CD4-positive, alpha-beta T cell treated with Interleukin-6 at 100 ng/mL for 8 hours (primary cell): ENCODE measurements at regions not wholly inside any gene's neighbourhood (a gene's known extent, or its start where the extent isn't known, plus 50 kb on each side); places are given as distances from the start of the nearest gene placed in this dataset.

Experiments
- DNase-seq: peaks from one replicate; pipeline ENCODE4 v3.0.0-alpha.2; 2020; ENCODE audit warnings: mixed read lengths, low spot score

GRCh38 chr1:193553564-193553963 is 367.2 kb upstream of the B3GALT2 start:
- no peak for DNase-seq

GRCh38 chr1:193552274-193552673 is 365.9 kb upstream of the B3GALT2 start:
- DNase-seq, result no peak

- no peak for DNase-seq
Measured at GRCh38 chr1:193549081-193549480, 362.7 kb upstream of the B3GALT2 start.

GRCh38 chr1:193545171-193545570 is 358.8 kb upstream of the B3GALT2 start:
- no peak for DNase-seq

- no peak for DNase-seq
Measured at GRCh38 chr1:193543259-193543658, 356.8 kb upstream of the B3GALT2 start.

- DNase-seq, result no peak
Measured at GRCh38 chr1:193542690-193543089, 356.3 kb upstream of the B3GALT2 start.

GRCh38 chr1:193540511-193540910 is 354.1 kb upstream of the B3GALT2 start:
- DNase-seq, result peak; percentile 23

GRCh38 chr1:193539731-193540459 is 353.5 kb upstream of the B3GALT2 start:
- peak; percentile 27 for DNase-seq

- peak; percentile 3 for DNase-seq
Measured at GRCh38 chr1:193538680-193539079, 352.3 kb upstream of the B3GALT2 start.

GRCh38 chr1:193538003-193538354 is 351.6 kb upstream of the B3GALT2 start:
- no peak for DNase-seq

GRCh38 chr1:193537266-193538002 is 351.0 kb upstream of the B3GALT2 start:
- DNase-seq, result peak; percentile 65

- no peak for DNase-seq
Measured at GRCh38 chr1:193533853-193534252, 347.4 kb upstream of the B3GALT2 start.

- DNase-seq, result no peak
Measured at GRCh38 chr1:193525917-193526710, 339.7 kb upstream of the B3GALT2 start.

GRCh38 chr1:193525411-193525810 is 339.0 kb upstream of the B3GALT2 start:
- no peak for DNase-seq

- no peak for DNase-seq
Measured at GRCh38 chr1:193524616-193525015, 338.2 kb upstream of the B3GALT2 start.

GRCh38 chr1:193524021-193524420 is 337.6 kb upstream of the B3GALT2 start:
- DNase-seq, result no peak

GRCh38 chr1:193520472-193520871 is 334.1 kb upstream of the B3GALT2 start:
- no peak for DNase-seq

GRCh38 chr1:193519922-193520321 is 333.5 kb upstream of the B3GALT2 start:
- DNase-seq, result no peak

- no peak for DNase-seq
Measured at GRCh38 chr1:193516755-193517388, 330.5 kb upstream of the B3GALT2 start.

- no peak for DNase-seq
Measured at GRCh38 chr1:193514397-193514796, 328.0 kb upstream of the B3GALT2 start.

GRCh38 chr1:193513032-193513431 is 326.6 kb upstream of the B3GALT2 start:
- DNase-seq, result no peak

GRCh38 chr1:193504920-193505319 is 318.5 kb upstream of the B3GALT2 start:
- DNase-seq, result no peak
